H1 (cell line): ENCODE measurements at regions not wholly inside any gene's neighbourhood (a gene's known extent, or its start where the extent isn't known, plus 50 kb on each side); places are given as distances from the start of the nearest gene placed in this dataset.

Experiments
- CTCF ChIA-PET: fragments of 300-600 bp; sonication (Branson Sonifier 250); formaldehyde crosslinking; loops from one replicate; lab custom pipeline; 2021; ENCODE audit not compliant: partially characterized antibody; lab: Charles Lee
- POLR2A ChIA-PET: fragments of 300-600 bp; sonication (Branson Sonifier 250); formaldehyde crosslinking; loops from one replicate; lab custom pipeline; 2021; ENCODE audit warnings: inconsistent platforms; ENCODE audit not compliant: partially characterized antibody; lab: Charles Lee
- DNase-seq, 2 experiments: peaks; one replicate each; pipeline versions ENCODE4 v3.0.0 to v3.0.0-alpha.2; 2010 to 2022; ENCODE audit warnings: low spot score in 2 of 2, low read depth in 1 of 2, mixed read lengths in 1 of 2
- FAIRE-seq: peaks from 2 replicates; lab custom pipeline; 2011; peaks lifted over from hg19 to GRCh38; lab: Jason Lieb, UNC
- H2AFZ ChIP-seq: 2 replicates; pipeline ENCODE4 v1.8.1; 2012; ENCODE audit warnings: low read length, inconsistent platforms
- H2AK5ac ChIP-seq: 2 replicates; pipeline ENCODE4 v1.6.1; 2013; ENCODE audit warnings: low read depth, low read length
- H2BK120ac ChIP-seq: replicated peaks from 2 replicates; pipeline ENCODE3; 2013; ENCODE audit warnings: low read depth, low read length, inconsistent platforms
- H2BK12ac ChIP-seq: 2 replicates; pipeline ENCODE4 v1.6.1; 2013; ENCODE audit warnings: low read depth, low read length
- H2BK15ac ChIP-seq: 2 replicates; pipeline ENCODE4 v1.6.1; 2013; ENCODE audit warnings: low read length
- H2BK20ac ChIP-seq: 2 replicates; pipeline ENCODE4 v1.6.1; 2013; ENCODE audit warnings: low read length
- H2BK5ac ChIP-seq: 2 replicates; pipeline ENCODE4 v1.6.1; 2013; ENCODE audit warnings: low read depth, low read length
- H3K14ac ChIP-seq: 2 replicates; pipeline ENCODE4 v1.6.1; 2013; ENCODE audit warnings: inconsistent platforms; ENCODE audit not compliant: insufficient read length
- H3K18ac ChIP-seq: 2 replicates; pipeline ENCODE4 v1.6.1; 2013; ENCODE audit warnings: low read length; ENCODE audit errors: extremely low read depth
- H3K23ac ChIP-seq: 2 replicates; pipeline ENCODE4 v1.6.1; 2013; ENCODE audit warnings: inconsistent platforms; ENCODE audit not compliant: insufficient read length
- H3K23me2 ChIP-seq: 2 replicates; pipeline ENCODE4 v1.6.1; 2013; ENCODE audit warnings: low read depth, low read length
- H3K27ac ChIP-seq: 2 replicates; pipeline ENCODE4 v1.6.1; 2011; ENCODE audit warnings: low read depth, low read length, inconsistent platforms
- H3K27me3 ChIP-seq, 4 experiments: replicated peaks in 1 of 4; 1 replicate in 1 of 4; 2 replicates in 3 of 4; pipeline versions ENCODE4 v1.6.1 to v1.8.1; 2011 to 2013; ENCODE audit warnings: low read length in 3 of 4, mild to moderate bottlenecking in 3 of 4, inconsistent platforms in 2 of 4, mixed read lengths in 2 of 4, moderate library complexity in 1 of 4; ENCODE audit not compliant: control insufficient read depth in 3 of 4, insufficient read depth in 3 of 4; ENCODE audit errors: extremely low read depth in 1 of 4
- H3K36me3 ChIP-seq, 4 experiments: 2 replicates each; pipeline versions ENCODE4 v1.6.1 to v1.8.1; 2011 to 2013; ENCODE audit warnings: mild to moderate bottlenecking in 4 of 4, low read length in 3 of 4, moderate library complexity in 2 of 4, control low read depth in 1 of 4, inconsistent platforms in 1 of 4; ENCODE audit not compliant: insufficient read depth in 4 of 4, control insufficient read depth in 2 of 4
- H3K4ac ChIP-seq: replicated peaks from 2 replicates; pipeline ENCODE3; 2013; ENCODE audit warnings: low read length, low read depth, mixed read lengths, inconsistent platforms; ENCODE audit not compliant: insufficient read length
- H3K4me1 ChIP-seq, 4 experiments: replicated peaks in 1 of 4; 1 replicate in 1 of 4; 2 replicates in 3 of 4; pipeline versions ENCODE4 v1.6.1 to v1.8.1; 2011 to 2013; ENCODE audit warnings: low read length in 3 of 4, inconsistent platforms in 2 of 4, mixed read lengths in 1 of 4; ENCODE audit not compliant: insufficient read depth in 4 of 4, control insufficient read depth in 3 of 4
- H3K4me2 ChIP-seq, 2 experiments: 2 replicates each; pipeline versions ENCODE4 v1.6.1 to v1.8.1; 2011 to 2013; ENCODE audit warnings: low read depth in 2 of 2, low read length in 2 of 2, control low read depth in 1 of 2, inconsistent platforms in 1 of 2, mild to moderate bottlenecking in 1 of 2; ENCODE audit not compliant: insufficient read depth in 1 of 2
- H3K4me3 ChIP-seq, 4 experiments: fragments of 200-600, 300-600 bp in 1 of 4; sonication (generic), shearing (Covaris generic), sonication (Bioruptor Twin) in 1 of 4; 2 replicates each; pipeline versions ENCODE4 v1.5.1 to v1.8.1; 2011 to 2016; ENCODE audit warnings: low read length in 4 of 4, low read depth in 3 of 4, control low read depth in 2 of 4, inconsistent platforms in 2 of 4, mild to moderate bottlenecking in 2 of 4, mixed read lengths in 1 of 4, moderate library complexity in 1 of 4; ENCODE audit not compliant: insufficient read depth in 2 of 4; ENCODE audit errors: extremely low read depth in 1 of 4
- H3K56ac ChIP-seq: replicated peaks from 2 replicates; pipeline ENCODE3; 2013; ENCODE audit warnings: low read depth, mild to moderate bottlenecking, mixed read lengths, low read length, inconsistent platforms; ENCODE audit not compliant: insufficient read length
- H3K79me1 ChIP-seq: 2 replicates; pipeline ENCODE4 v1.6.1; 2013; ENCODE audit warnings: low read depth, low read length, control low read depth
- H3K79me2 ChIP-seq, 2 experiments: 2 replicates each; pipeline versions ENCODE4 v1.6.1 to v1.8.1; 2012 to 2013; ENCODE audit warnings: low read length in 2 of 2, mild to moderate bottlenecking in 2 of 2, inconsistent platforms in 1 of 2; ENCODE audit not compliant: insufficient read depth in 2 of 2, control insufficient read depth in 1 of 2
- H3K9ac ChIP-seq, 4 experiments: replicated peaks in 1 of 4; 1 replicate in 1 of 4; 2 replicates in 3 of 4; pipeline versions ENCODE4 v1.6.1 to v1.8.1; 2011 to 2013; ENCODE audit warnings: low read depth in 3 of 4, low read length in 3 of 4, control low read depth in 2 of 4, mild to moderate bottlenecking in 2 of 4, moderate library complexity in 2 of 4, inconsistent platforms in 1 of 4; ENCODE audit errors: extremely low read depth in 1 of 4
- H3K9me3 ChIP-seq, 2 experiments: 2 replicates each; pipeline versions ENCODE4 v1.6.1 to v1.8.1; 2012 to 2013; ENCODE audit warnings: mild to moderate bottlenecking in 2 of 2, moderate library complexity in 2 of 2, control low read depth in 1 of 2, inconsistent platforms in 1 of 2, low read depth in 1 of 2, low read length in 1 of 2, mixed read lengths in 1 of 2; ENCODE audit not compliant: insufficient read depth in 2 of 2
- H4K20me1 ChIP-seq, 2 experiments: replicated peaks in 1 of 2; 2 replicates each; pipeline versions ENCODE3 to v1.8.1; 2011 to 2013; ENCODE audit warnings: inconsistent platforms in 2 of 2, low read length in 2 of 2, mild to moderate bottlenecking in 1 of 2; ENCODE audit not compliant: insufficient read depth in 2 of 2, control insufficient read depth in 1 of 2
- H4K5ac ChIP-seq: 2 replicates; pipeline ENCODE4 v1.6.1; 2013; ENCODE audit warnings: low read length, low read depth, mixed read lengths, inconsistent platforms; ENCODE audit not compliant: insufficient read length
- H4K8ac ChIP-seq: 2 replicates; pipeline ENCODE4 v1.8.0; 2013; ENCODE audit warnings: mild to moderate bottlenecking, moderate library complexity, low read length, inconsistent platforms; ENCODE audit not compliant: insufficient read depth; ENCODE audit errors: extremely low read depth
- H4K91ac ChIP-seq: replicated peaks from 2 replicates; pipeline ENCODE3; 2013; ENCODE audit warnings: low read length, mixed read lengths, inconsistent platforms; ENCODE audit not compliant: insufficient read length
- EZH2 ChIP-seq: fragments of 200-600 bp; sonication (generic); IDR thresholded peaks from 2 replicates; pipeline ENCODE4 v1.7.1; 2012; ENCODE audit warnings: low read depth, mild to moderate bottlenecking, moderate library complexity, low read length, inconsistent platforms; ENCODE audit not compliant: severe bottlenecking
- FOSL1 ChIP-seq: IDR thresholded peaks from 2 replicates; pipeline ENCODE4 v1.6.1; 2011; ENCODE audit warnings: mild to moderate bottlenecking, low read depth, low read length, moderate library complexity; ENCODE audit not compliant: insufficient read depth
- JUN ChIP-seq: IDR thresholded peaks from 2 replicates; pipeline ENCODE4 v1.6.1; 2011; ENCODE audit warnings: low read depth, mild to moderate bottlenecking, improper control_type of control experiment, low read length
- JUND ChIP-seq: IDR thresholded peaks from 2 replicates; pipeline ENCODE4 v1.6.1; 2011; ENCODE audit warnings: mild to moderate bottlenecking, improper control_type of control experiment, low read length
- POU5F1 ChIP-seq: IDR thresholded peaks from 2 replicates; pipeline ENCODE4 v1.6.1; 2011; ENCODE audit warnings: low read depth, mild to moderate bottlenecking, low read length, moderate library complexity
- RFX5 ChIP-seq: IDR thresholded peaks from 2 replicates; pipeline ENCODE4 v1.6.1; 2011; ENCODE audit warnings: low read depth, low read length, improper control_type of control experiment, borderline replicate concordance
- SIRT6 ChIP-seq: IDR thresholded peaks from one replicate; pipeline ENCODE4 v1.7.1; 2012; ENCODE audit warnings: low read length, inconsistent platforms
- ZNF274 ChIP-seq: IDR thresholded peaks from 2 replicates; pipeline ENCODE4 v1.7.0; 2012; ENCODE audit warnings: low read length, borderline replicate concordance; ENCODE audit errors: extremely low read depth
- WGBS, 2 experiments: shearing (Covaris generic) in 1 of 2; methylation state at CpG; one replicate each; pipeline versions ENCODE4 v1.1.6 to v1.1.7; 2013 to 2015; ENCODE audit warnings: low lambda C conversion rate in 2 of 2, mixed read lengths in 2 of 2, inconsistent platforms in 1 of 2, low coverage in 1 of 2, missing lambda C conversion rate in 1 of 2; ENCODE audit not compliant: insufficient replicate concordance in 2 of 2, insufficient coverage in 1 of 2, insufficient read length in 1 of 2; ENCODE audit errors: extremely low coverage in 1 of 2, missing lambda C conversion rate in 1 of 2; 5-methylcytosine and 5-hydroxymethylcytosine counted together

GRCh38 chr3:55203546-55203945 lies 275.7 kb upstream of the LRTM1 start:
- Histone ChIP-seq H3K14ac (no peak overlapping the region), H2BK20ac (no peak overlapping the region), H4K8ac (no peak overlapping the region), H3K27me3 (no peaks in the 10 kb centered on the region), H2BK5ac (no peak overlapping the region), H3K56ac (no peak overlapping the region), H3K4me3 (no peak overlapping the region), H3K79me2 (no peaks in the 10 kb centered on the region), H3K9me3 (no peaks in the 10 kb centered on the region; a peak in 1 of 4 replicates), H4K20me1 (no peaks in the 10 kb centered on the region), H3K18ac (no peak overlapping the region), H2AFZ (no peak overlapping the region), H3K23ac (no peak overlapping the region)
- FAIRE-seq, result no peak
- TF ChIP-seq POU5F1 (no peak), EZH2 (no peak), SIRT6 (no peak), JUN (no peak), ZNF274 (no peak), FOSL1 (no peak), JUND (no peak), RFX5 (no peak)
- TF ChIP-seq, all 59 proteins: peak for 0
- no peak for DNase-seq
- Histone ChIP-seq H3K9ac (no peak overlapping the region), H3K4me2 (no peak overlapping the region), H2AK5ac (no peak overlapping the region), H3K36me3 (no peaks in the 10 kb centered on the region), H4K5ac (no peak overlapping the region), H2BK120ac (no peak overlapping the region), H2BK15ac (no peak overlapping the region), H4K91ac (no peak overlapping the region), H3K4me1 (no peaks in the 10 kb centered on the region), H3K23me2 (no peaks in the 10 kb centered on the region), H3K27ac (no peak overlapping the region), H2BK12ac (no peak overlapping the region), H3K4ac (no peak overlapping the region), H3K79me1 (no peaks in the 10 kb centered on the region)
- ChIA-PET CTCF (interaction anchor here (0.5 to 0.8 kb wide), 4 partner anchors 176 to 237 kb away, joined by 3 read pairs; no protein-coding TSS in a partner anchor), POLR2A (no interaction called here)
- WGBS, 2 experiments, result 89% methylated on average over 4 of the region's 4 CpGs; no CpG with 5 or more reads in 1 of the 2 experiments
